Uterus (tissue), 2 donors: ENCODE measurements at regions not wholly inside any gene's neighbourhood (a gene's known extent, or its start where the extent isn't known, plus 50 kb on each side); places are given as distances from the start of the nearest gene placed in this dataset.

Source experiments
- POLR2A ChIP-seq, 2 donors: fragments of 450-650 bp; IDR thresholded peaks; one replicate each; pipeline ENCODE4 v1.6.1; 2016; ENCODE audit warnings: antibody characterized with exemption in 2 of 2, mild to moderate bottlenecking in 1 of 2, moderate library complexity in 1 of 2
- TF ChIP-seq, protein P1 (sequence below), 4 experiments: fragments of 200-600 bp in 2 of 4; fragments of 450-650 bp in 2 of 4; sonication (generic) in 2 of 4; IDR thresholded peaks; one replicate each; pipeline ENCODE4 v1.5.1; 2016 to 2019; ENCODE audit warnings: antibody characterized with exemption in 4 of 4, mild to moderate bottlenecking in 2 of 4, moderate library complexity in 1 of 4

DNA sequence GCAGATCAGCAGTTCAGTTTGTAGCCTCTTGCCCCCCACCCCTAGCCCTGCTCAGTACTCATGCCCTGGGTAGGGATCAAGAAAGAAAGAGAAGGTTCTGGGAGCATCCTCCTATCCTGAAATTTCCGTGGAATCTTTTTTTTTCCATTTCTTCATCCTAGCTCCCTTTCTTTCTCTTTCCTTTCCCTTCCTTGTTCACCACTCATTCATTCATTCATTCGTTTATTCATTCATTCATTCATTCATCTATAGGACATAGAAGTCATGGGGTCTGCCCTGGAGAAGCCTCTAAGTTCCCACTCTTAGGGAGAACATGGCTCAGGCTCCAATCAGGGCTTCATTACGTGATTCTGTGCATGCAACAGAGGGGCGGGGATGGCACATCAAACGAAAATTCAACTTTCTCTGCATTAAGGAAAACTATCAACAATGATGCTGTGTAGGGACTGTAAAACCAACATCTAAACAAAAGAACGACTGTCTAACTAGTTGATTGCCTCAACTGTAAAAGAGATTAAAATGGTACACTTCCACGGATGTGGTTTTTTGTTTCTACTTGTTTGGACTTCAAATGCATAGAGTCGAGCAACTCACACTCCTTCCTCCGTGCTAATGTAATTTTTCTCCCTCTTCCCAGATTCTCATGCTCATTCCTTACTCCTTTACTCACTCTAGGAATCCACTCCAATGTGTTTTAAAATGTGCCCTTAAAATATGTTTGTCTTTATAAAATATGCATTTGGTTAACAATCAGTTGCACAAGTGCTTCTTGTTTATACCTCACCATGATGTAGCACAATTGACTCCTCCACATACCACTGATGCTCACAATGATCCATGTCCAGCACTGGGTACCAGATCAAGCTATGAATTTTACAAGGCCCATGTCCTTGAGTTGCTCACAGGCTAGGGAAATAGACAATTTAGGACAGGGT lies 101.2 kb upstream of the SLC2A1 start:
- TF ChIP-seq, protein P1, sequence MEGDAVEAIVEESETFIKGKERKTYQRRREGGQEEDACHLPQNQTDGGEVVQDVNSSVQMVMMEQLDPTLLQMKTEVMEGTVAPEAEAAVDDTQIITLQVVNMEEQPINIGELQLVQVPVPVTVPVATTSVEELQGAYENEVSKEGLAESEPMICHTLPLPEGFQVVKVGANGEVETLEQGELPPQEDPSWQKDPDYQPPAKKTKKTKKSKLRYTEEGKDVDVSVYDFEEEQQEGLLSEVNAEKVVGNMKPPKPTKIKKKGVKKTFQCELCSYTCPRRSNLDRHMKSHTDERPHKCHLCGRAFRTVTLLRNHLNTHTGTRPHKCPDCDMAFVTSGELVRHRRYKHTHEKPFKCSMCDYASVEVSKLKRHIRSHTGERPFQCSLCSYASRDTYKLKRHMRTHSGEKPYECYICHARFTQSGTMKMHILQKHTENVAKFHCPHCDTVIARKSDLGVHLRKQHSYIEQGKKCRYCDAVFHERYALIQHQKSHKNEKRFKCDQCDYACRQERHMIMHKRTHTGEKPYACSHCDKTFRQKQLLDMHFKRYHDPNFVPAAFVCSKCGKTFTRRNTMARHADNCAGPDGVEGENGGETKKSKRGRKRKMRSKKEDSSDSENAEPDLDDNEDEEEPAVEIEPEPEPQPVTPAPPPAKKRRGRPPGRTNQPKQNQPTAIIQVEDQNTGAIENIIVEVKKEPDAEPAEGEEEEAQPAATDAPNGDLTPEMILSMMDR (IDR thresholded peaks at IDR 0.05) = no peak
- no peak for TF ChIP-seq POLR2A (IDR thresholded peaks at IDR 0.05)
